T follicular helper cell (primary cell): ENCODE measurements at regions not wholly inside any gene's neighbourhood (a gene's known extent, or its start where the extent isn't known, plus 50 kb on each side); places are given as distances from the start of the nearest gene placed in this dataset.

Experiments
- DNase-seq: peaks from one replicate; pipeline ENCODE4 v3.0.0-alpha.2; 2020; ENCODE audit warnings: low read depth

DNA sequence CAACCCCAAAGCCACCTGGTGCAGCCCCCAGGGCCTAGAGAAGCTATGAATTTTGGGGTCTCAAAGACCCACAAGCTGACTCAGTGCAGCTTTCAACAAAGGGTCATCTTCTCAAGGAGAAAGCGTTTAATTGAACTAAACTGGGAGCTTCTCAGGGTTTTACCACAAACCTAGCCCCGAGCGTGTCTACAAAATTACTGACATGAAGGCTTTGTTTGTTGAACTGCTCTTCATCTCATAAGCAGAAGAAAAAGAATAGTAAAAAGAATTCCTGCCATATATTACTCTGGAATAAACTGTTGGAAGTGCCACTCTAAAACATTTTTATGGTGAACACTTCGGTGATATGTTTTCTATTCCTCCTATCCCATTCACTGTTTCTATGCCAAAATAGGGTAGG, 50.8 kb upstream of the INCENP start:
- DNase-seq: no peak

DNA sequence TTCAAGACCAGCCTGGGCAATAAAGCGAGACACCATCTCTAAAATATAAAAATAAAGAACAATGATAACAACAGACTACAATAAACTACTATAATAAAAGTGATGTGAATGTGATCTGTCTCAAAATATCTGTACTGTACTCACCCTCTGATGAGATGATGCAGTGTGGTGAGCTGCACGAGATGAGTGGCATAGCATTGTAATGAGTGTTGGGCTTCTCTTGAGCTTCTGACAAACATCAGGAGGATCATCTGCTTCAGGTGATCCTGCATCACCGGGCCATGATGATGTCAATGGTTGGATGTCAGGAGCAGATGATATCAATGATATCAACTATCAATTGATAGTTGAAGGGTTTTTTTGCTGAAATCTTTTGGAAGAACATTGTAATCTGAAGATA, 52.4 kb upstream of the INCENP start:
- DNase-seq: no peak

DNA sequence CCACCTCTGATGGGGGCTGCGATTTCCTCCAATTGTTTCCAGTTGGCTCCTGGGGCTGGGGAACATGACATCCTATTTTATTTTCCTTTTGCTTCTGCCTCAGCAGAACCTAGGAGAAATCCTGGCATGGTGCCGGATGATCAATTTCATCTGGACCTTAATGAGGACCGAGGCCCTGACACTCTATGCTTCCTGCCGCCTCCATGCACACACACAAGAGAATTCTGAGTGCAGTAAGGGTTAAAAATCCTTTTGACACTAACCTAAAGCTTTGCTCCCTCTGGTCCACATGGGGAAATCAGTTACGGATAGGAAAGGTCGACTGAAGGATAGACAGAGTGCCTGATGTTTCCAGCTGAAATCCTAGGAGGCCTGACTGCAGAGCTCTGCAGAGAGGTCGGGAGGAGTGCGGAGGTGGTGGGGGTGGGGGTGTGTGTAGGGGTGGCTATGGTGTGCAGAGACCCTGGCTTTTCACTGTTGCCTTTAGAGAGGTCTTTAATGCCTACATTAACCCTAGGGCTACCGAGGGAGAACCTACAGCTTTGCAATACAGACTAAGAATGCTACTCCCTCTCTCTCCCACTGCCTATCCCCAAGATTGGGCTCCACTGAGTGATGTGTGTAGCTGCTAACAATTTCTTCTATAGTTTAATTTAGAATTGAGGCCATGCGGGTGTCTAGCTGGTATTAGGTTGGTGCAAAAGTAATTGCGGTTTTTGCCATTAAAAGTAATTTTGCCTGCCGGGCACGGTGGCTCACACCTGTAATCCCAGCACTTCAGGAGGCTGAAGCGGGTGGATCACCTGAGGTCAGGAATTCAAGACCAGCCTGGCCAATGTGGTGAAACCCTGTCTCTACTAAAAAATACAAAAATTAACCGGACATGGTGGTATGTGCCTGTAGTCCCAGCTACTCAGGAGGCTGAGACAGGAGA, 53.6 kb upstream of the INCENP start:
- no peak for DNase-seq

DNA sequence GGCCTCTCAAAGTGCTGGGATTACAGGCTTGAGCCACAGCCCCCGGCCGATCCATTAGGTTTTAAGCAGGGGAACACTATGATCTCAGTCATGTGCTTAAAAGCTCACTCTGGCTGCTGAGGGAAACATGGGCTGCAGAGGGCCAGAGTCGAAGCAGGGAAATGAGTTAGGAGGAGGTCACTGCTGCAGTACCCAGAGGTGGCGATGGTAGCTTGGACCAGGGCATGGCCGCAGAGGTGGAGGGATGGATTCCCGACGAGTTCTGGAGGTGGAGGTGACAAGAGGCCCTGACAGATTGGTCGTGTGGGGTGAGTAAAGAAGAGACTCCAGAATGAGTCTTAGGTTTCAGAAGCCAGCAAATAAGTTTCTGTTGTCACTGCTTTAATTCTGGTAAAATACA, 54.4 kb upstream of the INCENP start:
- no peak for DNase-seq

DNA sequence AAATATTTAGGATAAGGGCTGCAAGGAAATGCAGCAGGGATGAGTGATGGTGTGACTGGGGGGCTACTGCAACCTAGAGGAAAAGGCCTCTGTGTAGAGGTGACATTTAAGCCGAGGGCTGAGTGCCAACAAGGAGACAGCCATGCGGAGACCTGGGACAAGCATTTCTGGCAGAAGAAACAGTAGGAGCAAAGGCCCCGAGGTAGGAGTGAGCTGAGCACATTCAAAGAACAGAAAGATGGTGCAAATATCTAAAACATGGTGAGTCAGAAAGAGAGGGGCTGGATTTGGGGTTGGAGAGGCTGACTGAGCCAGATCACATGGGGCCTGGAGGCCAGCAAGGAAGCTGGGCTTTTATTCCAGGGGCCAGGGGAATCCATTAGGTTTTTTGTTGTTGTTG, 55.1 kb upstream of the INCENP start:
- DNase-seq: no peak

DNA sequence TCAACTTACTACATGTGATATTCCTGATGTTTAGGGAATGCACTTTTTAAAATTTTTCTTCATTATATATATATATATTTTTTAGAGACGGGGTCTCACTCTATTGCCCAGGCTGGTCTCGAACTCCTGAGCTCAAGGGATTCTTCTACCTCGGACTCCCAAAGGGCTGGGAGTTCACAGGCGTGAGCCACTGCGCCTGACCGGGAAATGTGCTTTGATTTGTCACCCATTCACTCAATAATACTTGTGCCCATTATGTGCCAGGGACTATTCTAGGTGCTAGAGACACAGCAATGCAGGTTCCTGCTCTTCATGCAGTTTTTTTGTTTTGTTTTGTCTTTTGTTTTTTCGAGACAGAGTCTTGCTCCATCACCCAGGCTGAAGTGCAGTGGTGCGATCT, 56.1 kb upstream of the INCENP start:
- no peak for DNase-seq

DNA sequence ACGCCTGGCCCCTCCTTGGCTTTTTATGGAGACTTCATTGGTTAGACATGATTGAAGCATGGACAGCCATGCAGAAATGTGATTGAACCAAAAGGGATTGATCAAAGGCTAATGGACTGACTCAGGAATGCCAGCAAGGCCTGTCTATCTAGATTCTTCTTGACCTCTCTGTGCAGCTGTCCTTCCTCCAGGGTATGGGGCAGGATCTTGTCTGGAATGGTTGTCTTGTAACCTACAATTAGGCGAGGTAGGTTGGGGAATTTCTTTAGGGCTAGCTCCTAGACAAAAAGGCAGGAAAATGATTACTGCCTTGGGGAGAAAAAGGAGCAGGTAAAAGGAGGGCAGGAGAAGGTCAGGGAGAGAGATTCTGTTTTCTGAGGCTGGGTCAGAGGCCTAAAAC, 59.6 kb upstream of the INCENP start:
- no peak for DNase-seq

DNA sequence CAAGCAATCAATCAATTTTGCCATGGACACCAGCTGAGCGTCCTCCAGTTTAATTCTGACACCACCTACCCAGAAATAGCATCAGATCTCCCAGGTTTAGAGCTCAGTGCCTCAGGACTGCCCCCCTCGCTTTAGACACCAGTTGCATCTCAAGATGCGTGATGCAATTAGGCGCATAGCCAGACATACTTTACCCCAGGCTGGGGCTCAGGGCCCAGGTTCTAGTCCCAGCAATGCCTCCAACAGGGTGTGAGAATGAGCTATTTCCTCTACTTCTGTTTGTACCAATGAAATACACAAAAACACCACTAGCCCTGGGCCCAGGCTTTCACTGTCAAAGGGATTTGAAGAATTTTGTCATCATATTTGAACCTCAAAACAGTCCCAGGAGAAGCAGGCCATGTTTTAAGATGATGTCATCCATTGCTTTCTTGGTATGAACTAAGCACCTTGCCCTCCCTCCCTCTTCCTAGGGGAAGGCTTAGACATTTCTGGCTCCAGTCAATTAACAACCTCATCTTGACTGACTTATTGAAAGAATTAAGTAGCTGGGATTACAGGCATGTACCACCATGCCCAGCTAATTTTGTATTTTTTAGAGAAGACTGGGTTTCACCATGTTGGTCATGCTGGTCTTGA, 61.5 kb upstream of the INCENP start:
- no peak for DNase-seq

DNA sequence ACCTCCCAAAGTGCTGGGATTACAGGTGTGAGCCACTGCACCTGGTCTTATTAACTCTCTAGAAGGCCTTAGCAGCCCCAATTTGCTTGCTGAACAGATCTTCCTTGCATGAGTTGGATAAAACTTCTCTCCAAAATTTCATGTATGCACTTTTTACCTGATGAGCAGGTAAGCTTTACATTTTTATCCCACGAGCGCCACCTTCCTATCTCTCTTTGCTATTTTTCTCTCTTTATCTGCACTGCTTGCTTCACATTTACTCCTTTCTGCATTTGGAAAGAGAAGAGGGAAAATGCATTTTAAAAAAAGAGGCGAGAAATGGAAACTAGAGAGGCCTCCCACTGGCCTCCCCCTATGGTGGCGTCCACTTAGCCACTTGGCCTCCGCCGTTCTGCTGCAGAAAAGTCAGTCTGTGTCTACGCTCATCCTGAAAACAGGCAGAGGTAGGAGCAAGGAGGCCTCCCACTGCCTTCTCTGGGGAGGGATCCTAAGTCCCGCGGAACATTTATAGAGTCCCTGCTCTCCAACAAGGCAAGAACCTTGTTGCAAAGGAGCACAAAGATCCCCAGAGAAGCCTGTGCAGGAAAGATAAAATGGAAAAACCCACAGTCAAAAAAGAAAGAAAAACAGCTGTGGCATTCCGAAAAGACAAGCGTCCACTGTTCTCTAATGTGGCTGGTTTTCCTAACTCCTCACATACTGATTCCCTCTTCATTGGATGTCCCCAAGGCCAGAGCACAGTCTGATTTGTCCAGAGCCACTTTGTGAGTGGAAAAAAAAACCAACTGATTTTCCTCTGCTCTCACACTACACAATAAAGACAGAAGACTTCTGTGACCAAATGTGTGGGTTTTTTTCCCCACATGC, 62.2 kb upstream of the INCENP start:
- DNase-seq: no peak

DNA sequence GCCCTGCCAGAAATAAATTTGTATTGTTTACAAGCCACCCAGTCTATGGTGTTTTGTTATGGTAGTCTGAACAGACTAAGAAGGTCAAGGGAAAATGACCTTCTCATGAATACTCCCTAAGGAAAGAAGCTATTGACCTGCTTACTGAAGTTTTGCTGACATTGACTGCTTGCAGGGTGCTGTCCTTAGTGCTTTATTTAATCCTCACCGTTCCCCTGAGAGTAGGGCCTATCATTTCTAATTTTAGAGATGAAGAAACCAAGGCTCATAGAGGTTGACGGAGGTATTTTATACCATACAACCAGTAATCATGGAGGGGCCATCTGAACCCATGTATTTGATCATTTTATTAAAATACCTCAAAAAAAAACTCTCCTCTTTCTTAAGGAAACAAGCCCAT, 66.7 kb upstream of the INCENP start:
- no peak for DNase-seq

DNA sequence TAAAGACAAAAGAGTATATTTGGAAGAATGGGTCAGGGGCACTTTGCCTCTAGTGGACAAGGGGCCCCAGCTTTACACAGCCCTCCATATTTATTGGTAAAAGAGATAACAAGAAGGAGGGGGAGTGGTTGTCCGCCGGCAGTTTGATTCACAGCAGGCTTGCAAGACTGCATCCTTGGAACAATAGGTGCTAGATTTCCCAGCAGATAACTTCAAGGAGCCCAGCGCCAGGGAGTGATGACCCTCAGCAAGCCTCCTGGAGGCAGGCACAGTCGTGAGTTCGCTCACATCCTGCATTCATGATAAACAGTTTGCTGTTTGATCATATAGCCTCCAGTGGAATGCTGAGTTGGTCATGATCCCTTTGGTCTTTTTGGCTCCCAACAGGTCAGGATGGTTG, 67.8 kb upstream of the INCENP start:
- DNase-seq: no peak

DNA sequence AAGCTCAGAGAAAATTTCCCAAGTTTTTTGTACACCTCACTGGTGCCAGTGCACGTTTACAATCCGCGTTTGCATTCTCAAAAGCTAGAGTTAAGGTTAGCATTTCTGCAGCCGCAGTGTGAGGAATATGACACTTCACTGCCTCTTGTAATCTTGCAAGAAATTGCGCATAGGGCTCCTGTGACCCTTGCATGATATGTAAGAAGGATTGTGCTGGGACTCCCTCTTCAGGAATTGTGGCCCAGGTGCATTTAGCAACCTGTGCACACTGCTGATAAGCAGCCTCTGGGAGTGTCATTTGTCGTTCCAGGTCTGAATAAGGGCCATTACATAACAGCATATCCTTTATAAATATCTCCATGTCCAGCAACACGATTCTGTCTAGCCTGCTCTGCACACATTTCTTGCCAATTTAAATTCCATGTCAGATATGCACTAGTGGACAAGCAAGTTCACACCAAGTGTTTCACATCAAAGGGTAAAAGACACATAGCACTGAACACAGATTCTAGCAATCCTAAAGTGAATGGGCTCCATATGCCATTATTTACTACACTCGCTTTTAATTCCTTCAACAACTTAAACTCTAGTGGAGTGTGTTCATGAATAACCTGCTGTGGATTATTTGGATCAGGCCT, 69.2 kb upstream of the INCENP start:
- DNase-seq: no peak

DNA sequence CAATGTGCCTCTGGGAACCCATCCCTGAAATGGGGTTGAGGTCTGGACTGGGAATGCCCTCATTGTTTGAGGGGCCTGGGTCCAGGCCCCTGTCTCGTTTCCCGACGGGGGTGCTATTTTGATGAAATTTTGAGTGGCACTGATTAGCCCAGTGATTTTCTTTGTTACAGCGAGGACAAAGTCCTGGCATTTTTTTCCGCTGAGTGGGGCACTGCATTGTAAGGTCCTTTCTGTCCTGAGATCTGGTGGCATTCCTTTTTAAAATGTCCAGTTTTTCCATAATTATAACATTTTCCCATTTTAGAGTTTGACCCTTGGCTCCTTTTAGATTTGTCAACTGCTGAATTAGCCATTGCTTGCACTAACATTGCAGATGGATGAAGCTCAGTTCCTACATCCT, 69.7 kb upstream of the INCENP start:
- no peak for DNase-seq

DNA sequence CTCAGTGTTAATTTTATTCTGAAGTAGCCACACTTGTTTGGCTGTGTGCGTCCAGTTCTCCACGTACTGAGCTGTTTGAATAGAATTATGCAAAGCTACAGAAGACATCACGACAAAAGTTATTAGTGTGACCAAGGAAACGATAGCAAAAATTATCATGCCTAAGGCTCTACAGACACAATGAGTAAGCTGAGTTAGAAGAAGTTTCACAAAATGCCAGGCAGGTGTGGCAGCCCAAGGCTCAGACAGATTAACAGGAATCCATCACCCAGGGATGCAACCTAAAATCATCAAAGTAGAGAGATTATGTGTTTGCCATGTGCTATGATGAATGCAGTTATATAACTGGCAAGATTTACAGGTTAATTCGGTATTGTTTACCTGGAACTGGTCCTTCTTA, 73.1 kb upstream of the INCENP start:
- DNase-seq: no peak

DNA sequence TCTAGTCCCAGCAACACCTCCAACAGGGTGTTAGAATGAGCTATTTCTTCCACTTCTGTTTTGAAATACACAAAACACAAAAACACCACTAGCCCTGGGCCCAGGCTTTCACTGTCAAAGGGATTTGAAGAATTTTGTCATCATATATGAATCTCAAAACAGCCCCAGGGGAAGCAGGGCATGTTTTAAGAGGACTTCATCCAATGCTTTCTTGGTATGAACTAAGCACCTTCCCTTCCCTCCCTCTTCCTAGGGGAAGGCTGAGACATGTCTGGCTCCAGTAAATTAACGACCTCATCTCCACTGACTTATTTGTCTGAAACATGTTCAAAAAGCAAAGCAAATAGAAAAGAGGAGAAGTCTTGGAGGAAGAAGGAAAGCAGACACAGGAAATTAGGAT, 75.7 kb upstream of the INCENP start:
- no peak for DNase-seq

DNA sequence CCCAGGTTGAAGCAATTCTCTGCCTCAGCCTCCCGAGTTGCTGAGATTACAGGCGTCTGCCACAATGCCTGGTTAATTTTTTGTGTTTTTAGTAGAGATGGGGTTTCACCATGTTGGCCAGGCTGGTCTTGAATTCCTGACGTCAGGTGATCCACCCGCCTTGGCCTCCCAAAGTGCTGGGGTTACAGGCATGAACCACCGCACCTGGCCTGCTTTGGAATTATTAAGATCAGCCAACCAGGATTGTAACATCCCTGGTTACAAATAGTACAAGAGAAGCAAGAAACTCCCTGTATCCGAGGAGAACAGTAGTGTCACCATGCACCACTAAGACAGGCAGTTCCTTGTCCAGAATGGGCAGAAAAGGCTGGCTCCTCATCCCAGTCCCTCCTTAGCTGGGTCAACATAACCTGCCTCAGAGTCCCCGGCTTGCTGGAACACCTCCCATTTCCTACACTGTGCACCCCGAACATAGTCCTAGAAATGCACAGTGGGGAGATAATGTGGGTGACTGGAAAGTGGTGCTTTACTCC, 77.2 kb upstream of the INCENP start:
- DNase-seq: no peak

DNA sequence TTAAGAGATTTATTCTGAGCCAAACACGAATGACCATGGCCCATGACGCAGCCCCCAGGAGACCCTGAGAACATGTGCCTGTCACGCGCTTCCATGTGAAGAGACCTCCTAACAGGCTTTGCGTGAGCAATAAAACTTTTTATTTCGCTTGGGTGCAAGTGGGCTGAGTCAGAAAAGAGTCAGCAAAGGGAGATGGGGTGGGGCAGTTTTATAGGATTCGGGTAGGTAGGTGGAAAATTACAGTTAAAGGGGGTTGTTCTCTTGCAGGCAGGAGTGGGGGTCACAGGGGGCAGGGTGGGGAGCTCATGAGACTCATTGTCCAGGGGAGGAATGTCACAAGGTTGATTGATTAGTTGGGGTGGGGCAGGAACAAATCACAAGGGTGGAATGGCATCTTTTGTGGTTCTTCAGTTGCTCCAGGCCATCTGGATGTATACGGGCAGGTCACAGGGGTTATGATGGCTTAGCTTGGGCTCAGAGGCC, 77.2 kb upstream of the FTH1 start:
- no peak for DNase-seq

DNA sequence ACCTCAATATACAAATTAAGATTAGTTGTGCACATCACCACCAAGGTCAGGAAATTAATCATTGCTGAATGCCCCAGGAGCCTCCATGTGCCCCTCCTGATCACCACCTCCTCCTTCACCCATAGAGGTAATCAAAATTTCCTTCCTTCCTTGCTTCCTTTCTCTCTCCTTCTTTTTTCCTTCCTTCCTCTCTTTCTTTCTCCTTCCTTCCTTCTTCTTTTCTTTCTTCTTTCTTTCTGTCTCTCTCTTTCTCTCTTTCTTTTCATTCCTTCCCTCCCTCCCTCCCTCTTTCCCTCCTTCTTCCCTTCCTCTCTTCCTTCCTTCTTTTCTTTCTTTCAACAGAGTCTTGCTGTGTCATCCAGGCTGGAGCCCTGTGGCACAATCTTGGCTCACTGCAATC, 67.9 kb upstream of the FTH1 start:
- no peak for DNase-seq

DNA sequence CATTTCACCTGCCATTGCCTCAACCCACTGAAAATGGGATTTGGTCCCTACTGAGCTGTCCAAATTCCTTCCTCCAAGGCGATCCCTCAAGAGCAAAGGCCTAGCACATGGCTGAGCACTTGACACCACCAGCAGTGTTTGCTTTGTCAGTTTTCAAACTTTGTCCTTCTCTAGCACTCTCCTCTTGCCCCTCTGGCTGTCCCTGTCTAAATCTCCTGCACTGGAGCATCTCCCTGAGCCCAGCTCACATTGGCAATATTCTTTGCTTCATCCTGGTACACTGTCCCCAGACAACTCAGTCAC, 66.6 kb upstream of the FTH1 start:
- DNase-seq: no peak

DNA sequence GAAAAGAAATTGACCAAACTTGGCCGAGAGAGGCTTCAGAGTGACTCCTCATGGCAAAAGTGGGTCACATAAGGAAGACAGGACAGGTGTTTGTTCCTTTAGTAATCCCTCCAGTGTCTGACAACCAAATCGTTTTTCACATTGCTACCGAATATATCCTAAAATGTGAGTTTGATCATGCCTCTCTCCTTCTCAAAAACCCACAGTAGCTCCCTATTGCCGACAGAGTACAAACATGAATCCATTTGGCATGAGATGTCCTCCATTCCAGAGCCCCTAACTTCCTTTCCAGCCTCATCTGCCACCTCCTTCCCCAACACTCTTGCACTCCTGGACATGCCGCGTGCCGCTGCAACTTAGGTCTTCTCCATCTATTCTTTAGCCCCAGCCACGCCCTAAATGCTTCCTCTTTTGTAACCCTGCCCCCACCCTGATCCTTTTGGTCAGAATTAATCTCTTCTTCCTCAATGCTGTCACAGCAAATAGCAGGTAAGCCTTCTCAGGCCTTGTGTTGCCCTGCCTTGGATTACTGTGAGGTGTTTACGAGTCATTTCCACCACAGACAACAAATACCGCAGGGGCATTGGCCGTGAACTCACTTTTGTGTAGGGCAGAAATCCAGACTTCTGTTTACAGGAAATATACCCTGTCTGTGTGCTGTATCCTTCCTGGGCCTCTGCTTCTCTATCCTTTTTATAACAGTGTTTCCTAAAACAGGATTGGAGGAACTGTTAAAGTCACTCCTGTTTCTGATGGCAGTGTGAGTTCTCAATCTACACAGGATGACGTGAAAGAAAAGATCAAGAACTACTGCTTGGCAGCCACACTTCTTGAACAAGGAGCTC, 66.0 kb upstream of the FTH1 start:
- no peak for DNase-seq

DNA sequence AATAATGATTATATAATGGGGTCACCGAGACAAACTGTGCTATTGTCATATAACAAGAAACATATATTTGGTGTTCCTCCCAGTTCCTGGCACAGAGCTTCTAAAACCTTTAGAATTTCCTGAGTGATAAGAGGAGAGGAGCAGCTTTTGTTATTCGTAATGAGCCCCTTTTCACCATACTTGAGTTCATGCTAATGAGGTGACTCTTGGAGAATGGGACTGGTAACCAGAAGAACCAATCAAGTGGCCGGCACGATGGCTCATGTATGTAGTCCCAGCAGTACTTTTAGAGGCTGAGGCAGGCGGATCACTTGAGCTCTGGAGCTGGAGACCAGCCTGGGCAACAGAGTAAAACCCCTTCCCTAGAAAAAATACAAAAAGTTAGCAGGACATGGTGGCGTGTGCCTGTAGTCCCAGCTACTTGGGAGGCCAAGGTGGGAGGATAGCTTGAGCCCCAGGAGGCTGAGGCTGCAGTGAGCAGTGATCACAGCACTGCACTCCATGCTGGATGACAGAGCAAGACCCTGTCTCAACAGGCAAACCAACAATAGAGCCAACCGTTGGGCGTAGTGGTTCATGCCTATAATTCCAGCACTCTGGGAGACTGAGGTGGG, 62.7 kb upstream of the FTH1 start:
- DNase-seq: no peak
